ENCODE measurements at regions not wholly inside any gene's neighbourhood (a gene's known extent, or its start where the extent isn't known, plus 50 kb on each side); places are given as distances from the start of the nearest gene placed in this dataset.

DNA sequence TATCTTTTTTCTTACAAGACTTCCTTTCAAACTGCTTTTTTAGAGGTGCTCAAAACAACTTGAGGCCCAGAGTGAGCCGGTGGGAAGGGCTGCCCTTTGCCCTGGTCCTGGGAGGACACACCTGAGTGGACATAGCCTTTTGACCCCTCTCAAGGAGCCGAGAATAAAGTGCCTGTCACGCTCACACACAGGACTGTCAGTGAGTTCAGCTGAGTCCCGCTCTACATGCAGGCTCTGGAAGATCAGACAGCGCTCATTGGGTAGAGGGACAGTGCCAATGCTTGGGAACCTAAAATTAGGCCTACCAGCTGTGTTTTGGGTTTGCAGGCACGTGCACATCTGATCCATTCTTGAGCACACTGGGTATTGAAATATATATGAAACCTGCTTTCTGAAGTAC lies 387.8 kb downstream of the CD83 start:
- TF ChIP-seq, protein P1, sequence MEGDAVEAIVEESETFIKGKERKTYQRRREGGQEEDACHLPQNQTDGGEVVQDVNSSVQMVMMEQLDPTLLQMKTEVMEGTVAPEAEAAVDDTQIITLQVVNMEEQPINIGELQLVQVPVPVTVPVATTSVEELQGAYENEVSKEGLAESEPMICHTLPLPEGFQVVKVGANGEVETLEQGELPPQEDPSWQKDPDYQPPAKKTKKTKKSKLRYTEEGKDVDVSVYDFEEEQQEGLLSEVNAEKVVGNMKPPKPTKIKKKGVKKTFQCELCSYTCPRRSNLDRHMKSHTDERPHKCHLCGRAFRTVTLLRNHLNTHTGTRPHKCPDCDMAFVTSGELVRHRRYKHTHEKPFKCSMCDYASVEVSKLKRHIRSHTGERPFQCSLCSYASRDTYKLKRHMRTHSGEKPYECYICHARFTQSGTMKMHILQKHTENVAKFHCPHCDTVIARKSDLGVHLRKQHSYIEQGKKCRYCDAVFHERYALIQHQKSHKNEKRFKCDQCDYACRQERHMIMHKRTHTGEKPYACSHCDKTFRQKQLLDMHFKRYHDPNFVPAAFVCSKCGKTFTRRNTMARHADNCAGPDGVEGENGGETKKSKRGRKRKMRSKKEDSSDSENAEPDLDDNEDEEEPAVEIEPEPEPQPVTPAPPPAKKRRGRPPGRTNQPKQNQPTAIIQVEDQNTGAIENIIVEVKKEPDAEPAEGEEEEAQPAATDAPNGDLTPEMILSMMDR (IDR thresholded peaks at IDR 0.05 in 4 of 5, conservative IDR thresholded peaks at IDR 0.05 in 1 of 5) = no peak
- no peak for TF ChIP-seq POLR2A (IDR thresholded peaks at IDR 0.05)
